Uterus (tissue), 3 donors: ENCODE measurements at regions not wholly inside any gene's neighbourhood (a gene's known extent, or its start where the extent isn't known, plus 50 kb on each side); places are given as distances from the start of the nearest gene placed in this dataset.

ENCODE experiments used
- DNase-seq, 2 donors: peaks; one replicate each; pipeline ENCODE4 v3.0.0-alpha.2; 2019 to 2020
- H3K27ac ChIP-seq, 2 donors: fragments of 200-600 bp; sonication (generic); 1 replicate in 1 of 2; 2 replicates in 1 of 2; pipeline ENCODE4 v1.5.1; 2016 to 2018
- H3K27me3 ChIP-seq, 2 donors: fragments of 200-600 bp; sonication (generic); one replicate each; pipeline ENCODE4 v1.5.1; 2018 to 2019; ENCODE audit warnings: control low read depth in 1 of 2
- H3K36me3 ChIP-seq, 2 donors: fragments of 200-600 bp; sonication (generic); one replicate each; pipeline ENCODE4 v1.5.1; 2019; ENCODE audit warnings: control low read depth in 1 of 2
- H3K4me1 ChIP-seq, 2 donors: fragments of 200-600 bp; sonication (generic); one replicate each; pipeline ENCODE4 v1.5.1; 2018 to 2019; ENCODE audit warnings: control low read depth in 1 of 2
- H3K4me3 ChIP-seq, 2 donors: fragments of 200-600 bp; sonication (generic); 1 replicate in 1 of 2; 2 replicates in 1 of 2; pipeline ENCODE4 v1.5.1; 2018 to 2019; ENCODE audit warnings: mild to moderate bottlenecking in 1 of 2
- H3K9me3 ChIP-seq, 2 donors: fragments of 200-600 bp; sonication (generic); one replicate each; pipeline ENCODE4 v1.5.1; 2019; ENCODE audit warnings: control low read depth in 1 of 2
- CTCF ChIP-seq, 4 experiments: fragments of 200-600 bp in 2 of 4; fragments of 450-650 bp in 2 of 4; sonication (generic) in 2 of 4; IDR thresholded peaks; one replicate each; pipeline ENCODE4 v1.5.1; 2016 to 2019; ENCODE audit warnings: antibody characterized with exemption in 4 of 4, mild to moderate bottlenecking in 2 of 4, moderate library complexity in 1 of 4
- POLR2A ChIP-seq, 2 donors: fragments of 450-650 bp; IDR thresholded peaks; one replicate each; pipeline ENCODE4 v1.6.1; 2016; ENCODE audit warnings: antibody characterized with exemption in 2 of 2, mild to moderate bottlenecking in 1 of 2, moderate library complexity in 1 of 2
- intact Hi-C: fragments of 100-400 bp; cut with DNase I; formaldehyde crosslinking; loops from one replicate; pipeline ENCODE4 v1.15.1; 2023; ENCODE audit warnings: low total_unique reads
- donor health status: DM: yes; HTN: yes; CAD: no.

DNA sequence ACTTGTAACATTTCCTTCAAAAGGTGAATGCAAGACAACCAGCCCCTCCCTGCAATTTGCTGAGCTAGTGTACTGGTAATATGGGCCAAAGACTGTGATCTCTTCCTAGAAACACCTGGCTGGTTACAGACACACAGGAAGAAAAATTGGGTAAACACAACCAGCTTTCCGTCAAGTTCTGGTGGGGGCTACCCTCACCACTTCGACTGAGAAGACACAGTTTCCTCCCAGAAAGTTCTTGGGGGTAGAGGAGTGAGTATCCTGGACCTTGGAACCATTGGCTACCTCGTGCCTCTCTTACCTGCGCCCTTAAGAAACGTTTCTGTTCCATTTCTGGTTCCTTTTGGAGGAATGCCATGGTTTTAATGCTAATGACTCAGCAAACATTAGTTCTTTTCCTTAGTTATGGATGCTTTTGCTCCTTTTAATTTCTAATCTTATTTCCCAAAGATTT lies 120.9 kb upstream of the DLX2 start:
- no peaks in the 10 kb centered on the region for H3K9me3 ChIP-seq
- intact Hi-C loops, result no loop called here
- no peaks in the 10 kb centered on the region for H3K36me3 ChIP-seq
- no peaks in the 10 kb centered on the region for H3K4me1 ChIP-seq
- H3K27ac ChIP-seq, result no peak overlapping the region
- no peaks in the 10 kb centered on the region for H3K27me3 ChIP-seq
- no peak overlapping the region for H3K4me3 ChIP-seq
- no peak for DNase-seq
- TF ChIP-seq POLR2A (IDR thresholded peaks at IDR 0.05) (no peak), CTCF (IDR thresholded peaks at IDR 0.05) (no peak)

- Histone ChIP-seq H3K4me3 (no peak overlapping the region), H3K4me1 (no peaks in the 10 kb centered on the region), H3K9me3 (no peaks in the 10 kb centered on the region), H3K36me3 (no peaks in the 10 kb centered on the region), H3K27ac (no peak overlapping the region), H3K27me3 (no peaks in the 10 kb centered on the region)
- intact Hi-C loops, result no loop called here
- DNase-seq, result no peak
- TF ChIP-seq POLR2A (IDR thresholded peaks at IDR 0.05) (no peak), CTCF (IDR thresholded peaks at IDR 0.05) (no peak)
These were observed 123.1 kb upstream of the DLX2 start for GRCh38 chr2:172225786-172226185.

- no peak for DNase-seq
- no peak overlapping the region for H3K27ac ChIP-seq
- intact Hi-C loops, result no loop called here
- no peaks in the 10 kb centered on the region for H3K4me1 ChIP-seq
- H3K27me3 ChIP-seq, result no peaks in the 10 kb centered on the region
- H3K4me3 ChIP-seq, result no peak overlapping the region
- H3K36me3 ChIP-seq, result no peaks in the 10 kb centered on the region
- H3K9me3 ChIP-seq, result no peaks in the 10 kb centered on the region
- no peak for TF ChIP-seq POLR2A (IDR thresholded peaks at IDR 0.05)
- no peak for TF ChIP-seq CTCF (IDR thresholded peaks at IDR 0.05)
These were observed 123.8 kb upstream of the DLX2 start for GRCh38 chr2:172226244-172227061.

GRCh38 chr2:172227719-172228118 lies 125.0 kb upstream of the DLX2 start:
- Histone ChIP-seq H3K4me3 (no peak overlapping the region), H3K27me3 (no peaks in the 10 kb centered on the region)

More at GRCh38 chr2:172227719-172228118, 125.0 kb upstream of the DLX2 start:
- Histone ChIP-seq H3K27ac (peak overlapping the region; percentile 55 to 86), H3K4me1 (no peaks in the 10 kb centered on the region), H3K9me3 (no peaks in the 10 kb centered on the region), H3K36me3 (no peaks in the 10 kb centered on the region)
- intact Hi-C loops, result no loop called here
- TF ChIP-seq POLR2A (IDR thresholded peaks at IDR 0.05) (no peak), CTCF (IDR thresholded peaks at IDR 0.05) (no peak)
- no peak for DNase-seq
